Pons (tissue), 1 donor: ENCODE measurements at regions not wholly inside any gene's neighbourhood (a gene's known extent, or its start where the extent isn't known, plus 50 kb on each side); places are given as distances from the start of the nearest gene placed in this dataset.
"Not testable (repeated sequence)": the region's sequence is repeated elsewhere in the genome, so short reads cannot be mapped to it uniquely, and the experiment has no call there.

Source experiments
- DNase-seq: peaks from one replicate; pipeline ENCODE4 v3.0.0-alpha.2; 2016; ENCODE audit warnings: low spot score

GRCh38 chr14:53742233-53742620, 214.4 kb downstream of the BMP4 start:
- DNase-seq, result no peak

- no peak for DNase-seq
These were observed 215.0 kb downstream of the BMP4 start for GRCh38 chr14:53741479-53742232.

- no peak for DNase-seq
These were observed 216.1 kb downstream of the BMP4 start for GRCh38 chr14:53740570-53740969.

GRCh38 chr14:53735916-53736315, 220.7 kb downstream of the BMP4 start:
- no peak for DNase-seq

- DNase-seq, result no peak
These were observed 233.4 kb downstream of the BMP4 start for GRCh38 chr14:53723221-53723620.

- DNase-seq, result no peak
These were observed 237.1 kb downstream of the BMP4 start for GRCh38 chr14:53719536-53719935.

- DNase-seq, result no peak
These were observed 240.0 kb downstream of the BMP4 start for GRCh38 chr14:53716578-53716977.

GRCh38 chr14:53715193-53715721, 241.4 kb downstream of the BMP4 start:
- no peak for DNase-seq

- DNase-seq, result no peak
These were observed 242.0 kb downstream of the BMP4 start for GRCh38 chr14:53714495-53715192.

GRCh38 chr14:53712901-53713300, 243.7 kb downstream of the BMP4 start:
- DNase-seq, result not testable (repeated sequence)

- DNase-seq, result no peak
These were observed 245.4 kb downstream of the BMP4 start for GRCh38 chr14:53711205-53711604.

- DNase-seq, result no peak
These were observed 246.0 kb downstream of the BMP4 start for GRCh38 chr14:53710615-53711014.

GRCh38 chr14:53709381-53709780, 247.2 kb downstream of the BMP4 start:
- no peak for DNase-seq

- DNase-seq, result no peak
These were observed 253.2 kb downstream of the BMP4 start for GRCh38 chr14:53703457-53703856.

- no peak for DNase-seq
These were observed 255.3 kb downstream of the BMP4 start for GRCh38 chr14:53701108-53701875.

GRCh38 chr14:53696217-53696965, 260.2 kb downstream of the BMP4 start:
- no peak for DNase-seq

- no peak for DNase-seq
These were observed 260.9 kb downstream of the BMP4 start for GRCh38 chr14:53695692-53696214.

- DNase-seq, result no peak
These were observed 263.7 kb downstream of the BMP4 start for GRCh38 chr14:53692885-53693284.

GRCh38 chr14:53692451-53692850, 264.2 kb downstream of the BMP4 start:
- no peak for DNase-seq

GRCh38 chr14:53683229-53683628, 273.4 kb downstream of the BMP4 start:
- no peak for DNase-seq

GRCh38 chr14:53672526-53672925, 284.1 kb downstream of the BMP4 start:
- DNase-seq, result no peak

GRCh38 chr14:53670701-53671100, 285.9 kb downstream of the BMP4 start:
- no peak for DNase-seq
